SK-N-SH (cell line): ENCODE measurements at regions not wholly inside any gene's neighbourhood (a gene's known extent, or its start where the extent isn't known, plus 50 kb on each side); places are given as distances from the start of the nearest gene placed in this dataset.

Experiments used
- MXI1 ChIP-seq: IDR thresholded peaks from 2 replicates; pipeline ENCODE4 v1.6.1; 2012; ENCODE audit warnings: mild to moderate bottlenecking, low read depth, low read length, improper control_type of control experiment
- RAD21 ChIP-seq: IDR thresholded peaks from 2 replicates; pipeline ENCODE4 v1.6.1; 2012; ENCODE audit warnings: mild to moderate bottlenecking, low read length
- SIN3A ChIP-seq: IDR thresholded peaks from 2 replicates; pipeline ENCODE4 v1.6.1; 2012; ENCODE audit warnings: low read depth, mild to moderate bottlenecking, low read length, moderate library complexity, borderline replicate concordance
- YY1 ChIP-seq: IDR thresholded peaks from 2 replicates; pipeline ENCODE4 v1.4.0; 2012; ENCODE audit warnings: low read depth, mild to moderate bottlenecking
- TF ChIP-seq, protein P1 (sequence below): IDR thresholded peaks from 2 replicates; pipeline ENCODE4 v1.4.0; 2012; ENCODE audit warnings: low read depth, borderline replicate concordance

DNA sequence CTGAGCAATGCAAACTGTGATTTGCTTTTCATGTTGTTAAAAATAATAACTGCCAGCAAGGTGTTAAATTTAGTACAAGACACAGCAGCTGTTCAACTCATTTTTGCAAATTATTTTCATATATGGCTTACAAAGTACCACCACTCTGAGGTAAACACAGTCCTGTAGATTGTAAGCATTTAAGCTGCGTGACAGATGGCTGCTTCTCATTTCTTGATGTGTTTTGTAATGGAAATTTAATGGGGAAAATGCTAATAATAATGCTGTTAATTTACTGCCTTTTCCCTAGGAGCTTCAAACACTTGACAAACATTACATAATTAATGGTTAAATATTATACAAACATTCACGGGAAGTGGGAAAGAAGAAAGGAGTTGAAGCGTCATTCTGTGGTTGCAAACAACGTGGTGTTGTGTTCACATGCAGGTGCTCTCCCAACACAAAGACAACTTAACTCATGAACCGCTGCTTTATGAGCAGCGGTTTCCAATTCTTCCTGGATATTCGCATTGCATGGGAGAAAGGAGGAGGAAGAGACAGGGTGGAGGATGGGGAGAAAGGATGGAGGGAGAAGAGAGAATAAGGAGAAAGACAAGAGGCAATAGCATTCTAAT, 236.8 kb upstream of the VCX start:
- TF ChIP-seq MXI1 (no peak), YY1 (no peak), SIN3A (no peak), RAD21 (no peak)
- TF ChIP-seq, protein P1, sequence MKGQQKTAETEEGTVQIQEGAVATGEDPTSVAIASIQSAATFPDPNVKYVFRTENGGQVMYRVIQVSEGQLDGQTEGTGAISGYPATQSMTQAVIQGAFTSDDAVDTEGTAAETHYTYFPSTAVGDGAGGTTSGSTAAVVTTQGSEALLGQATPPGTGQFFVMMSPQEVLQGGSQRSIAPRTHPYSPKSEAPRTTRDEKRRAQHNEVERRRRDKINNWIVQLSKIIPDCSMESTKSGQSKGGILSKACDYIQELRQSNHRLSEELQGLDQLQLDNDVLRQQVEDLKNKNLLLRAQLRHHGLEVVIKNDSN, result no peak
